Body of pancreas (tissue), 4 donors: ENCODE measurements at regions not wholly inside any gene's neighbourhood (a gene's known extent, or its start where the extent isn't known, plus 50 kb on each side); places are given as distances from the start of the nearest gene placed in this dataset.

Experiments
- CTCF ChIP-seq, 7 experiments: fragments of 450-650 bp in 4 of 7; fragments of 200-600 bp in 3 of 7; sonication (generic) in 3 of 7; IDR thresholded peaks; one replicate each; pipeline ENCODE4 v1.5.1; 2016 to 2019; ENCODE audit warnings: antibody characterized with exemption in 7 of 7
- POLR2A ChIP-seq, 3 donors: fragments of 450-650 bp; IDR thresholded peaks; one replicate each; pipeline ENCODE4 v1.6.1; 2016; ENCODE audit warnings: antibody characterized with exemption in 3 of 3, mild to moderate bottlenecking in 2 of 3

- TF ChIP-seq CTCF (IDR thresholded peaks at IDR 0.05), result no peak
- TF ChIP-seq POLR2A (IDR thresholded peaks at IDR 0.05), result no peak
Observed at GRCh38 chr2:175431101-175431946, 249.8 kb upstream of the ATP5MC3 start.
